MM.1S (cell line): ENCODE measurements at regions not wholly inside any gene's neighbourhood (a gene's known extent, or its start where the extent isn't known, plus 50 kb on each side); places are given as distances from the start of the nearest gene placed in this dataset.

Source experiments
- EZH2 ChIP-seq: fragments of 300-600 bp; sonication (generic); optimal IDR thresholded peaks from 2 replicates; pipeline ENCODE3; 2017; ENCODE audit warnings: low read depth, mild to moderate bottlenecking, antibody characterized with exemption, low read length, mixed read lengths
- EZH2phosphoT487 ChIP-seq: fragments of 300-600 bp; sonication (generic); IDR thresholded peaks from 2 replicates; pipeline ENCODE4 v1.6.1; 2018; ENCODE audit warnings: antibody characterized with exemption, low read length
- TF ChIP-seq, protein P1 (sequence below): fragments of 300-600 bp; sonication (generic); IDR thresholded peaks from 2 replicates; pipeline ENCODE4 v1.5.1; 2016; ENCODE audit warnings: antibody characterized with exemption, low read length, mixed read lengths

DNA sequence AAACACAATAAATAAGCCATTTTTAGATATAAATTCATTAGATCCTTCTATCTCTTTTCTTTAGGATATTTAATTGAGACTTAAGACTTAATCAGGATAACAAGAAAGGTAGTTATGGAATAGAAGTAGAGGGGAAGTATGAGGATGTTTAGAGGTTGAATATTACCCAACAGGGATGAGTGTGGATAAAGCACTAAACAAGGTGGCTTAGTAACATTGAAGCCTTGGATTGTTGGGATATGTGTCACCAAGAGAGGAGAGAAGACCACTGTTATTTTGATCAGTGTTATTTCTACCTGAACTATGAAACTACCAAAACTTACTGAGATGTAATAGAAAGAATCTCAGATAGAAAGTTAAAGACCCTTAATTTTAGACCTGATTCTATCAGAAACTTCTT, 405.7 kb downstream of the PIK3C3 start:
- TF ChIP-seq EZH2, result no peak
- TF ChIP-seq, protein P1, sequence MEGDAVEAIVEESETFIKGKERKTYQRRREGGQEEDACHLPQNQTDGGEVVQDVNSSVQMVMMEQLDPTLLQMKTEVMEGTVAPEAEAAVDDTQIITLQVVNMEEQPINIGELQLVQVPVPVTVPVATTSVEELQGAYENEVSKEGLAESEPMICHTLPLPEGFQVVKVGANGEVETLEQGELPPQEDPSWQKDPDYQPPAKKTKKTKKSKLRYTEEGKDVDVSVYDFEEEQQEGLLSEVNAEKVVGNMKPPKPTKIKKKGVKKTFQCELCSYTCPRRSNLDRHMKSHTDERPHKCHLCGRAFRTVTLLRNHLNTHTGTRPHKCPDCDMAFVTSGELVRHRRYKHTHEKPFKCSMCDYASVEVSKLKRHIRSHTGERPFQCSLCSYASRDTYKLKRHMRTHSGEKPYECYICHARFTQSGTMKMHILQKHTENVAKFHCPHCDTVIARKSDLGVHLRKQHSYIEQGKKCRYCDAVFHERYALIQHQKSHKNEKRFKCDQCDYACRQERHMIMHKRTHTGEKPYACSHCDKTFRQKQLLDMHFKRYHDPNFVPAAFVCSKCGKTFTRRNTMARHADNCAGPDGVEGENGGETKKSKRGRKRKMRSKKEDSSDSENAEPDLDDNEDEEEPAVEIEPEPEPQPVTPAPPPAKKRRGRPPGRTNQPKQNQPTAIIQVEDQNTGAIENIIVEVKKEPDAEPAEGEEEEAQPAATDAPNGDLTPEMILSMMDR, result no peak
- no peak for TF ChIP-seq EZH2phosphoT487
